ENCODE measurements at regions not wholly inside any gene's neighbourhood (a gene's known extent, or its start where the extent isn't known, plus 50 kb on each side); places are given as distances from the start of the nearest gene placed in this dataset.

GRCh38 chr6:121984956-121985355 lies 414.5 kb upstream of the HSF2 start:
- no peak for TF ChIP-seq GATA2 (IDR thresholded peaks at IDR 0.05; ENCODE audit: low read depth, low read length)
- no peak for TF ChIP-seq GATA3 (IDR thresholded peaks at IDR 0.05; ENCODE audit: low read depth, low read length)

Data from SH-SY5Y (cell line).